Suprapubic skin (tissue), 4 donors: ENCODE measurements at regions not wholly inside any gene's neighbourhood (a gene's known extent, or its start where the extent isn't known, plus 50 kb on each side); places are given as distances from the start of the nearest gene placed in this dataset.
"Not testable (repeated sequence)": the region's sequence is repeated elsewhere in the genome, so short reads cannot be mapped to it uniquely, and the experiment has no call there.

ENCODE experiments used
- DNase-seq, 2 donors: peaks; one replicate each; pipeline ENCODE4 v3.0.0-alpha.2; 2019; ENCODE audit warnings: low spot score in 2 of 2
- H3K27ac ChIP-seq: fragments of 200-600 bp; sonication (generic); one replicate; pipeline ENCODE4 v1.5.1; 2019
- H3K27me3 ChIP-seq: fragments of 200-600 bp; sonication (generic); one replicate; pipeline ENCODE4 v1.5.1; 2019
- H3K36me3 ChIP-seq: fragments of 200-600 bp; sonication (generic); one replicate; pipeline ENCODE4 v1.5.1; 2019
- H3K4me1 ChIP-seq: fragments of 200-600 bp; sonication (generic); one replicate; pipeline ENCODE4 v1.5.1; 2019
- H3K4me3 ChIP-seq: fragments of 200-600 bp; sonication (generic); one replicate; pipeline ENCODE4 v1.5.1; 2019; ENCODE audit warnings: mild to moderate bottlenecking
- H3K9me3 ChIP-seq: fragments of 200-600 bp; sonication (generic); one replicate; pipeline ENCODE4 v1.5.1; 2019
- WGBS: methylation state at CpG from one replicate; pipeline ENCODE4 v1.1.5; 2018; 5-methylcytosine and 5-hydroxymethylcytosine counted together

DNA sequence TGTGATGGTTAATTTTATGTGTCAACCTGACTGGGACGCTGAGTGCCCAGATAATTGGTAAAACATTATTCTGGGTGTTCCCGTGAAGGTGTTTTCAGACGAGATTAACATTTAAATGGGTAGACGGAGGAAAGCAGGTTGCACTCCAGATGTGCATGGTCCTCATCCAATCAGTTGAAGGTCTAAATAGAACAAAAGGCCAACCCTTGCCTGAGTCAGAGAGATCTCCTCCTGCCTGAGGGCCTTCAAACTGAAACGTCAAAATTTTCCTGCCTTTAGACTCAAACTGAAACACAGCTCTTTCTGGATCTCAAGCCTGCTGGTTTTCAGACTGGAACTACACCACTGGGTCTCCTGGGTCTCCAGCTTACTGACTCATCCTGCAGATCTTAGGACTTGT lies 73.5 kb downstream of the NPIPA8 start:
- no CpG with 5 or more reads among the region's 5 CpGs for WGBS
- not testable (repeated sequence) for H3K27me3 ChIP-seq, H3K9me3 ChIP-seq, H3K4me1 ChIP-seq, H3K4me3 ChIP-seq, H3K27ac ChIP-seq, DNase-seq, H3K36me3 ChIP-seq

DNA sequence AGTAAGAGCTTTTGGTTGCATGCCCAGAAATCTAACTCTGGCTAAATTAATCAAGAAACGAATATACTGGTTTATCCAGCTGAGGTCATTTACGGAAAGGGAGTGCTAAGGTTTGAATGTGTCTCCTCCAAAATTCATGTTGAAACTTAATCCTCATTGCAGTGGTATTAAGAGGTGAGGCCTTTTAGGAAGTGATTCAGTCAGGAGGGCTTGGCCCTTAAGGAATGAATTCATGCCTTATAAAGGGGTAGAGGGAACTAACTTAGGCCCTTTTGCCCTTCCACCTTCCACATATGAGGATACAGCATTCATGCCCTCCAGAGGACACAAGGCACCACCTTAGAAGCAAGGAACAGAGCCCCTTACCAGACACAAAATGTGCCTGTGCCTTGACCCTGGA lies 74.7 kb downstream of the NPIPA8 start:
- not testable (repeated sequence) for DNase-seq, H3K27ac ChIP-seq, H3K9me3 ChIP-seq, H3K36me3 ChIP-seq, H3K27me3 ChIP-seq, H3K4me3 ChIP-seq, H3K4me1 ChIP-seq
- 57% methylated on average over 2 of the region's 2 CpGs for WGBS

DNA sequence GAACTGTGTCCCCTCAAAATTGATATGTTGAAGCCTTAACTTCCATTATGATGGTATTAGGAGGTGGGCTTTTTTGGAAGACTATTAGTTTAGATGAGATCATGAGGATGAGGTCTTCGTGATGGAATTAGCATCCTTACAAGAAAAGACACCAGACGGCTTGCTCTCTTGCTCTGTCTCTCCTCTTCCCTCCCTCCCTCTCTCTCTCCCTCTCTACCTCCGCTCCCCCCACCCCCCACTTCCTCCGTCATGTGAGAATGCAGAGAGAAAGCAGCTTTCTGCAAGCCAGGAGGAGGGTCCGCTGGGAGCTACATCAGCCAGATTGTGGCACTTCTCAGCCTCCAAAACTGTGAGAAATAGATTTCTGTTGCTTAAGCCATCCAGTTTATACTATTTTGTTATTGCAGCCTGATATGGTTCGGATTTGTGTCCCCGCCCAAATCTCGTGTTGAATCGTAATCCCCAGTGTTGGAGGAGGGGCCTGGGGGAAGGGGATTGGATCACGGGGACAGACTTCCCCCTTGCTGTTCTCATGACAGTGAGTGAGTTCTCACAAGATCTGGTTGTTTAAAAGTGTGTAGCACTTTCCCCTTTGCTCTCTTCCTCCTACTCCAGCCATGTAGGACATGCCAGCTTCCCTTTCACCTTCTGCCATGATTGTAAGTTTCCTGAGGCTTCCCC lies 76.9 kb downstream of the NPIPA8 start:
- WGBS: 7% methylated on average over 5 of the region's 10 CpGs
- H3K4me3 ChIP-seq, H3K36me3 ChIP-seq, H3K4me1 ChIP-seq, H3K27me3 ChIP-seq, H3K9me3 ChIP-seq, H3K27ac ChIP-seq, DNase-seq: not testable (repeated sequence)

DNA sequence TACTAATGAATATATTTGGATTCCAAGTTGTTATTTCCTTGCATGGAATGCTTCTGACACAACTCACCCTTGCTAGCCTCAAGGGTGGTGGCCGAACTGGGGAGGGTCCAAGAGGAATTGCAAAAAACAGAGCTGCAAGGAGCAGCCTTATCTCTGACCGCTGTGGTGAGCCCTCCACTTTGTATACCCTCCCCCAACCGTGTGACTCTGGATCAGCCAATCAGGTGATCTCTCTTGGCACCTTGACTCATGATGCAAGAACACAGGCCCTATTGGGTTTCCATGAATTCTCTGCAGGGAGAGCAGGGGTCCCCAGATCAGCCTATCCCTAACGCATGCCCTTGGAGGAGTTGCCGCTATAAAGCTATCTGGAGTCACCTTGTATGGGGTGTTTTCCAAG lies 83.6 kb downstream of the NPIPA8 start:
- not testable (repeated sequence) for DNase-seq, H3K4me3 ChIP-seq, H3K9me3 ChIP-seq, H3K27me3 ChIP-seq, H3K36me3 ChIP-seq, H3K4me1 ChIP-seq, H3K27ac ChIP-seq
- 100% methylated on average over 1 of the region's 5 CpGs for WGBS

DNA sequence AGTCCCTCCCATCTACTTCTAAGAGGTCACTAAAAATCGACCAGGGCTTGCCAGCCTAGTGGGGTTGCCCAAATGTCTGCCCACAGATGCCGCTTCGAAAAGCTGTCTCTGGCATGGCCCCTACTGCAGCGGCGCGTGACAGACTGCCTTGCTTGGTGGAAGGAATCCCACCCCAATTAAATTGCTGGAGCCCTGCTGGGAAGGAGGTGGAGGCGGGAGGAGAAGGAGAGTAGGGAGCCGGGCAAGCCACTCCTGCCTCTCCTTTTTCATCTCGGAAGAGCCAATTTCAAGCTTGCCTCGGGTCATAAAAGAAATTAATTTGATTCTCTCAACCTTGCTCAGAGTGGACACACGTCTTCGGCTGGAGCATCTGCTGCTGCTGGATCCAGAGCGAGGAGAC lies 106.0 kb downstream of the NPIPA8 start:
- WGBS: no CpG with 5 or more reads among the region's 13 CpGs
- H3K27ac ChIP-seq, H3K9me3 ChIP-seq, H3K36me3 ChIP-seq, H3K4me1 ChIP-seq, H3K27me3 ChIP-seq, DNase-seq, H3K4me3 ChIP-seq: not testable (repeated sequence)

DNA sequence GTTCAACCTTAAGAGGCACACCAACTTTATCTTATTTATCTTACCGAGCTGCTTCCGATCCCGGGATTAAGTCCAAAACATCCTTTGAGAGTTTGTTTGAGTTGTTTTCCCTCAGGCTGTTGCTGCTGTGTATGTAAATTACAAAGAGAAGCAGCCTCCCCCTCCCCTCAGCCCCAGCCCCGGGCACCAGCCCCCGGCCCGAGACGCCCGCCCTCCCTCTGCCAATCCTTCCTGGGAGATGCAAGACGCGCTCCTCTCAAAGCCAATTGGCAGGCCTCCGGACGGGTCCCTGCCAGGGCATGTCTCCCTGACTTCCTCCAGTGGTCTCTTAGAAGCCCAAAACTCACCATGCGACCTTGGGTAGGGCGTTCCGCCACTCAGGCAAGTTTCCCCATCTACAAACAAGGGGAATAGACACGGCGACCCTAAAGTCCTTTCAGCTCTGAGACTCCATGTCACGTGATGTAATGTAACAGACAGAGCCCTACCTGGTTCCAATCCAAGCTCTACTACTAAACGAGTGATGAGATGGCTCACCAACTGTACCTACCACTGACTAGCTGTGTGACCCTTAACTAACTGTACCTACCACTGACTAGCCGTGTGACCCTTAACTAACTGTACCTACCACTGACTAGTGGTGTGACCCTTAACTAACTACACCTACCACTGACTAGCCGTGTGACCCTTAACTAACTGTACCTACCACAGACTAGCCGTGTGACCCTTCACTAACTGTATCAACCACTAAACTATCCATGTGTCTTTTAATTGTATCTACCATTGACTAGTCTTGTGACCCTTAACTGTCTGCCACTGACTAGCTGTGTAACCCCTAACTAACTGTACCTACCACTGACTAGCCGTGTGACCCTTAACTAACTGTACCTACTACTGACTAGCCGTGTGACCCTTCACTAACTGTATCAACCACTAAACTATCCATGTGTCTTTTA lies 114.2 kb downstream of the NPIPA8 start:
- H3K36me3 ChIP-seq, H3K9me3 ChIP-seq, H3K4me1 ChIP-seq, DNase-seq, H3K4me3 ChIP-seq, H3K27me3 ChIP-seq, H3K27ac ChIP-seq: not testable (repeated sequence)
- WGBS: 65% methylated on average over 9 of the region's 24 CpGs

DNA sequence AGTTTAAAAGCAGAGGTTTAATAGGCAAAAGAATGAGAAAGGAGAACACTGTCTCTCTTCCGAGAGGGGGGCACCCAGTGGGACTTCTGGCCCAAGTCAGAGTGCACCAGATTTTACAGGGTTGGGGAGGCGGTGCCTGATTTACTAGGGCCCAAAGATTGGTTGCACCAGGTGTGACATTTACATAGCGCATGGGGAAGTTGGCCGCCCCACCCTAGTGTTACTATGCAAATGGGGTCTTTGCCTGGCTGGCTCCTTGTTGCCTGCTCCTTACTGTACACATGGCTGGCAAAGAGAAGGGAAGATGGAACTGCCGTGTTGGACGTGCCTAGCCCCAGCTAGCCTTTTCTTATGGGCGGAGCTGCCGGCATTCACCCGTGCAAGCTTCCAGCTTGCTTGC lies 118.8 kb downstream of the NPIPA8 start:
- H3K36me3 ChIP-seq, H3K4me3 ChIP-seq, H3K27ac ChIP-seq, H3K4me1 ChIP-seq, DNase-seq, H3K9me3 ChIP-seq: not testable (repeated sequence)
- H3K27me3 ChIP-seq: peaks cover 11% of the 10 kb centered on the region
- no CpG with 5 or more reads among the region's 9 CpGs for WGBS

DNA sequence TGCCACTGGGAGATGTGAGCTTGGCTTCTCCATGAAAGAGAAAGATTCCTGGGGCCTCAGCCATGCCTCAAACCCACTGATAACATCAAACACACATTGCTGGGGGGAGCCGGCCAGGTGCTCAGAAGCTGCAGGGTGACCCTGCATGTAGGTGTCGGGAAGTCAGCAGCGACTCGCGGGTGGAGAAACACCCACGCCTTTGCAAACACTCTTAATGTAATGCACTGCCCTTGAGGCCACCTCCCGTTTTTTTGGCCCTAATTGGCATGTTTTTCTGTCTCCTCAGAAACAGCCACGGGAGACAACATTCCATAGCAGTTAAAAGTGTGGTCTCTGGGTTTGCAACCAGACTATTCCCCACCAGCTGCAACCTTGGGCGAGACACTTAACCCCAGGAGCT lies 119.7 kb downstream of the NPIPA8 start:
- H3K9me3 ChIP-seq, DNase-seq, H3K4me1 ChIP-seq, H3K4me3 ChIP-seq, H3K36me3 ChIP-seq, H3K27ac ChIP-seq: not testable (repeated sequence)
- no CpG with 5 or more reads among the region's 9 CpGs for WGBS
- peaks cover 11% of the 10 kb centered on the region for H3K27me3 ChIP-seq

DNA sequence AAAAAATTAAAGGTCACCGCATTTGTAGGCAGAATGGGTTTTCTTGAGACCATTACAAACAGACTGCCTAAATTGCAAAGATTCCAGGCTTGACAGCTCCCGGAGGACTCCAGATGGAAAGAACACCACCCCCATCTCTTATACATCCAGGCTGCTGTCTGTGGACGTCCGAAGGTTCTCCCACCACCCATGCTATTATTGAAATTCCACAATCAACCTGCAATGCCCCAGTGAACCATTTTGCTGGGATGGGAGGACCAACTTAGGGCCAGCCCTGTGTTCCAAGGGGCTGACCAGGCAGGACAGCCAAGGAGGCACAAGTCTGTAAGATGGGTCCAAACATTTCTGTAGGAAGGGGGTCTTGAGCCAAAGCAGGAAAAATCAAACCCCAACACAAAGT lies 122.7 kb downstream of the NPIPA8 start:
- H3K9me3 ChIP-seq, H3K36me3 ChIP-seq, H3K4me1 ChIP-seq, DNase-seq, H3K4me3 ChIP-seq, H3K27ac ChIP-seq: not testable (repeated sequence)
- H3K27me3 ChIP-seq: peaks cover 11% of the 10 kb centered on the region
- WGBS: 42% methylated on average over 4 of the region's 4 CpGs

DNA sequence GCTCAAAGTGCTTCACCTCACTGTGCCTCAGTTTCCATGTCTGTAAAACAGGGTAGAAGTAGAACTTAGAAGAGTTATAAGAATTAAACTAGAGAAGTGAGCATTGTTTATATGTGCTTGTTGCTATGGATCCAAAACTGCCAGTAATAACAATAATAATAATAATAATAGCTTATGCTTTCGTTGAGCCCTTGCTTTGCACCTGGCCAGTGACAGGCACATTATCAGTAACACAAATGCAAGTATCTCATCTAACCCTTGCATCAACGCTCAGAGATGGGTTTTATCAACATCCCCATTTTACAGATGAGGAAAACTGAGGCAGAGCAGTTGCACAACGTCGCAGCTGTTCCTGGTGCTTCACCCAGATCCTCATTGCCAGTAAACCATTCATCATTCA lies 125.0 kb downstream of the NPIPA8 start:
- not testable (repeated sequence) for H3K4me3 ChIP-seq, H3K9me3 ChIP-seq, H3K27ac ChIP-seq, DNase-seq, H3K36me3 ChIP-seq, H3K4me1 ChIP-seq, H3K27me3 ChIP-seq
- 93% methylated on average over 2 of the region's 4 CpGs for whole genome bisulfite sequencing

DNA sequence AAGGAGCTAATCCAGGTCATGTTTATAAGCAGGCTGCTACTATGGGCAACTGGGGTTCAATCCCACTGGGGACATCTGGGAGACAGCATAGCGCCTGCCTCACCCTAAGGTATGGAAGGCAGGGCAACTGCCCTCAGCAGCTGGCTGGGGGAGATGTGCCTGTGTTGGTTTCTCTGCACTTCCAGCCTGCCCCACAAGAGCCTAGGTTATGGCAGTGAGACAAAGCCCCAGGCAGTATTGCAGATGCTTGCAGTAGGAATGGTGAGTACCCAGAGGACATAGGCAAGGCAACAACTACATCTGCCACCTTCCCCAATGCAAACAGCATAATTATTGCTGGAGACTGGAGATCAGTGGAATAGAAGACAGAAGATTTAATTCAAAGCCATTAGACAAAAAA lies 131.8 kb downstream of the NPIPA8 start:
- no CpG with 5 or more reads among the region's 1 CpG for WGBS
- not testable (repeated sequence) for H3K27me3 ChIP-seq, H3K9me3 ChIP-seq, H3K4me3 ChIP-seq, H3K36me3 ChIP-seq, H3K27ac ChIP-seq, H3K4me1 ChIP-seq, DNase-seq

DNA sequence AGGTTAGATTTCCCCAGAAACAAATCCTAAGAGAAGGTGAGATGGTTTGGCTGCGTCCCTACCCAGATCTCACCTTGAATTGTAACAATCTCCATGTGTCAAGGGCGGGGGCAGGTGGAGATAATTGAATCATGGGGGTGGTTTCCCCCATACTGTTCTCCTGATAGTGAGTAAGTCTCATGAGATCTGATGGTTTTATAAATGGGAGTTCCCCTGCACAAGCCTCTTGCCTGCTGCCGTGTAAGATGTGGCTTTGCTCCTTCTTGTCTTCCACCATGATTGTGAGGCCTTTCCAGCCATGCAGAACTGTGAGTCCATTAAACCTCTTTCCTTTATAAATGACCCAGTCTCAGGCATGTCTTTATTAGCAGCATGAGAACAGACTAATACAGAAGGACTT lies 132.2 kb downstream of the NPIPA8 start:
- H3K27ac ChIP-seq, DNase-seq, H3K27me3 ChIP-seq, H3K4me3 ChIP-seq, H3K36me3 ChIP-seq, H3K4me1 ChIP-seq, H3K9me3 ChIP-seq: not testable (repeated sequence)
- 80% methylated on average over 1 of the region's 3 CpGs for WGBS

DNA sequence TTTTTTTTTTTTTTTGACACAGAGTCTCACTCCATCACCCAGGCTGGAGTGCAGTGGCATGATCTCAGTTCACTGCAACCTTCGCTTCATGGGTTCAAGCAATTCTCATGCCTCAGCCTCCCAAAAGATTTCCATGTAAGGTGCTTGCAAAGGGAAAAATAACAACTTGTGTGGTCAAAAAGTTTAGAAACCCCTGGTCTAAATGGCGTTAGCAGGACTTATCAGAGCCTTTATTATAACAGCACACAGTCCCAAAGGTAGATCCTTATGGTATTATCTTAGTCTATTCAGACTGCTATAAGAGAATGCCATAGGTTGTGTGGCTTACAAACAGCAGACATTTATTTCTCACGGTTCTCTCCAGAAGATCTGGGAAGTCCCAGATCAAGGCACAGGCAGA lies 135.0 kb downstream of the NPIPA8 start:
- not testable (repeated sequence) for H3K4me3 ChIP-seq, H3K27me3 ChIP-seq, H3K9me3 ChIP-seq, H3K36me3 ChIP-seq, H3K27ac ChIP-seq, H3K4me1 ChIP-seq, DNase-seq
- 93% methylated on average over 3 of the region's 3 CpGs for WGBS

DNA sequence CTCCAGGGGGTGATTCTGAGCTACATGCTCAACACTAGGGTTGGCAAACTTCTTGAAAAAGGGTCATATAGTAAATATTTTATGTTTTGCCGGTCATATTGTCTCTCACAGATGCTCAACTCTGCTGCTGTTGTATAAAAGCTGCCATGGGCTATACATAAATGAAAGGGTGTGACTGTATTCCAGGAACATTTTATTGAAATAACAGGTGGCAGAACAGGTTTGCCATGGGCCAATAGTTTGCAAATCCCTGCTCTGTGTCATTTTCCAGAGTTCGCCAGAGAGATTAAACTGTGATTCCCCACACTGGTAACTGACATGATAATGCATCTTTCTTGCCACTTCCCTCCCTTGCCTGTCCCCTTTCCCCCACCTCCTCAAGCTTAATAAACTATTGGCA lies 144.1 kb downstream of the NPIPA8 start:
- H3K9me3 ChIP-seq, DNase-seq, H3K36me3 ChIP-seq, H3K27ac ChIP-seq, H3K4me1 ChIP-seq, H3K4me3 ChIP-seq, H3K27me3 ChIP-seq: not testable (repeated sequence)
- WGBS: 67% methylated on average over 1 of the region's 2 CpGs
